Renal pelvis (tissue), 1 donor: ENCODE measurements at regions not wholly inside any gene's neighbourhood (a gene's known extent, or its start where the extent isn't known, plus 50 kb on each side); places are given as distances from the start of the nearest gene placed in this dataset.

Experiments used
- DNase-seq: peaks from one replicate; pipeline ENCODE4 v3.0.0-alpha.2; 2013

DNA sequence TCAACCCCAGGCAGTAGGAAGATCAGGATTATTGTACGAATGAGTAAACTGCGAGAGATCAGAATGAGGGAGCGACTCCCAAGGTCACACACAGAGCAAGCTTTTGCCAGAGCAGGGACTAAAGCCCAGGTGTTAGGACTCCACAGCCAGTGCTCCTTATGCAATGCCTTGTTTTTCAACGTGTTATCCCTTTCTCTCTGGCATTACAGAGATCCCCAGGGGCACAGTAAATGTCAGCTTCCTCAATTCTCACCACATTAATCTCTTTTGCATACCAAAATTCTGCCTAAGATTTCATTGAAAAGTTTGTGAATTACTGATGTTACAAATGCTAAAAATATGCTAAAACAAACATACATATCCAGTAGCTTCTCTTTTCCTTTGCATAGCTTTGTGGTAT is 68.1 kb upstream of the CES5A start:
- DNase-seq: no peak

DNA sequence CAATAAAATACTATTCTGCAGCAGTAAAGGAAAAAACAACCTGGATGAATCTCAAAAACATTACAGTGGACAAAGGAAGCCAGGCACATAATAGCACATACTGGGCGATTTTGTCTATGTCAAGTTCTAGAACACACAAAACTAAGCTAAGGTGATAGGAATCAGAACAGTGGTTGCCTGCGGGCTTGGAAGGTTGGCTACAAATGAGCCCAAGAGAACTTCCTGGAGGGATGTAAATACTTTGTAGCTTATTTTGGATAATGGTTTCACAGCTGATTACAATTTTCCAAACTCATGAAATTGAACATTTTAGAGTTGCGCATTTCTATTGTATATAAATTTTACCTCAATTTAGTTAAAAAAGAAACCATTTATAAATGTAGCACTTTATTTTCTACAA is 67.6 kb upstream of the CES5A start:
- no peak for DNase-seq

GRCh38 chr16:55941552-55941951 is 66.4 kb upstream of the CES5A start:
- no peak for DNase-seq

DNA sequence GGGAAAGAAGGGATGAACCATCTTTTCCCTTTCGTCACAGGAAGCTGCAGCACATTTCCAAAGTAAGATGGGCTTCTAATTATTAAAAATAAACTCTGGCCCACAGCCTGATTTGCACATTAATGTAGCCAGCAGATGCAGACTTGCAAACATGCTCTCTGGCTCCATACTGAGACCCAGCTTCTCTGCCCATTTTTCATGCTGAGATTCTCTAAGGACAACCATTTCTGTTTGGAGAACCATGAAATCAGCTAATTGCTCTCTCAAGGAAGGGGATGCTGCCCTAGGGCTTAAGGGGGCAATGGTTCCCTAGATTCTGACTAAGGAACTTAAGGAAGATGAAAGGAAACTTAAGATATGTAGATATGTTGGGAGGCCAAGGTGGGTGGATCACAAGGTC is 63.0 kb upstream of the CES5A start:
- DNase-seq: no peak

DNA sequence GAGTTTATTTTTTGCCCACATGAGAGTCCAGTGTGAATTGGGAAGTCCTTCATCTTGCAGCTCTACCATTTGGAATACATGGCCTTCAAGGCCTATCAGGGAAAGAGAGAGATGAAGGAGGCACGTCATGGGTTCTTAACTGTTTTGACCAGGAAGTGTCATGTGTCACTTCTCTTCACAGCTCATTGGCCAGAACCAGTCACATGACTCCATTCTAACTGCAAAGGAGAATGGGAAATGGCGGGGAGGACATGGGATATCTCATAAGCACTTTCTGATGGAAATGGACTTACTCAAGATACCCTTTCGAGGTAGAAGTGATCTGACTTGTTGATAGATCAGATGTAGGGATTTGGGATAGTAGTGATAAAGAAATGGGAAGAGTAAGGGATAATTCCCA is 57.9 kb upstream of the CES5A start:
- no peak for DNase-seq

DNA sequence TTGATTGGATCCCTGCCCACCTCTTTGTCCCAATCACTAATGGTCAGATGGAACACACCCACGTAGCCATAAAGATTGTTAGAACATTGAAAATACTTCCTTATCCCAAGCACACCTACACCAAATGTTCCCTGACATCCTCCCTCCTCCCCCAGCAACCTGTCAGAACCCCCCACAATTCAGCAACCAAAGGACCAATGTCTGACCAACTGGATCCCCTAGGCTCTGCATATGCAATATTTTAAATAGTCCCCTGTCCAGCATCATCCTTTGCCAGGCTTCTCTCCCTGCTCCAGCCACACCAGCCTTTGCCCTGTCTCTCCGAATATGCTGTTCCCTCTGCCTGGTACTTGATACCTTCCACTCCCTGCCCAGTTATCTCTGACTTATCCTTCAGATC is 54.9 kb upstream of the CES5A start:
- no peak for DNase-seq

- DNase-seq: no peak
Observed at GRCh38 chr16:55929181-55929580, 54.0 kb upstream of the CES5A start.

DNA sequence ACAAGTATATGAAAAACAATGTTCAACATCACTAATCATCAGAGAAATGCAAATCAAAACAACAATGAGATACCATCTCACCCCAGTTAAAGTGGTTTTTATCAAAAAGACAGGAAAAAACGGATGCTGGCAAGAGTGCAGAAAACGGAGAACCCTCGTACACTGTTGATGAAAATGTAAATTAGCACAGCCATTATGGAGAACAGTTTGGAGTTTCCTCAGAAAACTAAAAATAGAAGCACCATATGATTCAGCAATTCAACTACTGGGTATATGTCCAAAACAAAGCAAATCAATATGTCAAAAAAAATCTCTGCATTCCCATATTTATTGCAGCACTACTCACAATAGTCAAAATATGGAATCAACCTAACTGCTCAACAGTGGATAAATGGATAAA is 50.1 kb upstream of the CES5A start:
- no peak for DNase-seq
